ENCODE measurements at regions not wholly inside any gene's neighbourhood (a gene's known extent, or its start where the extent isn't known, plus 50 kb on each side); places are given as distances from the start of the nearest gene placed in this dataset.

- DNase-seq = peak; percentile 87
These were observed 250.0 kb upstream of the MPDZ start for GRCh38 chr9:13529321-13530104.

- DNase-seq = no peak
These were observed 244.8 kb upstream of the MPDZ start for GRCh38 chr9:13524245-13524644.

- DNase-seq = no peak
These were observed 240.6 kb upstream of the MPDZ start for GRCh38 chr9:13520069-13520468.

- peak; percentile 80 for DNase-seq
These were observed 234.4 kb upstream of the MPDZ start for GRCh38 chr9:13513716-13514444.

GRCh38 chr9:13513286-13513685, 233.8 kb upstream of the MPDZ start:
- DNase-seq = no peak

GRCh38 chr9:13508681-13509080, 229.2 kb upstream of the MPDZ start:
- peak; percentile 83 for DNase-seq

- no peak for DNase-seq
These were observed 228.6 kb upstream of the MPDZ start for GRCh38 chr9:13508086-13508485.

GRCh38 chr9:13505797-13506196, 226.3 kb upstream of the MPDZ start:
- DNase-seq = no peak

- no peak for DNase-seq
These were observed 224.1 kb upstream of the MPDZ start for GRCh38 chr9:13503599-13503998.

GRCh38 chr9:13502484-13502883, 223.0 kb upstream of the MPDZ start:
- no peak for DNase-seq

- no peak for DNase-seq
These were observed 221.5 kb upstream of the MPDZ start for GRCh38 chr9:13501018-13501417.

- no peak for DNase-seq
These were observed 220.5 kb upstream of the MPDZ start for GRCh38 chr9:13500034-13500433.

GRCh38 chr9:13493697-13494096, 214.2 kb upstream of the MPDZ start:
- no peak for DNase-seq

- DNase-seq = no peak
These were observed 212.3 kb upstream of the MPDZ start for GRCh38 chr9:13491493-13492424.

- DNase-seq = no peak
These were observed 211.6 kb upstream of the MPDZ start for GRCh38 chr9:13491138-13491492.

GRCh38 chr9:13487936-13488335, 208.4 kb upstream of the MPDZ start:
- DNase-seq = no peak

- DNase-seq = no peak
These were observed 208.0 kb upstream of the MPDZ start for GRCh38 chr9:13487498-13487897.

GRCh38 chr9:13487071-13487470, 207.6 kb upstream of the MPDZ start:
- DNase-seq = no peak

- DNase-seq = no peak
These were observed 205.6 kb upstream of the MPDZ start for GRCh38 chr9:13485068-13485596.

GRCh38 chr9:13484186-13484585, 204.7 kb upstream of the MPDZ start:
- no peak for DNase-seq

- no peak for DNase-seq
These were observed 201.8 kb upstream of the MPDZ start for GRCh38 chr9:13481274-13481673.

GRCh38 chr9:13480693-13481092, 201.2 kb upstream of the MPDZ start:
- no peak for DNase-seq

GRCh38 chr9:13479096-13479495, 199.6 kb upstream of the MPDZ start:
- no peak for DNase-seq

All from NCI-H748 treated with DMSO at 0.1 percent for 48 hours (cell line).